ENCODE measurements at regions not wholly inside any gene's neighbourhood (a gene's known extent, or its start where the extent isn't known, plus 50 kb on each side); places are given as distances from the start of the nearest gene placed in this dataset.
"Not testable (repeated sequence)": the region's sequence is repeated elsewhere in the genome, so short reads cannot be mapped to it uniquely, and the experiment has no call there.

GRCh38 chr6:57966757-57967156 is 649.3 kb downstream of the PRIM2 start:
- TF ChIP-seq, protein P1, sequence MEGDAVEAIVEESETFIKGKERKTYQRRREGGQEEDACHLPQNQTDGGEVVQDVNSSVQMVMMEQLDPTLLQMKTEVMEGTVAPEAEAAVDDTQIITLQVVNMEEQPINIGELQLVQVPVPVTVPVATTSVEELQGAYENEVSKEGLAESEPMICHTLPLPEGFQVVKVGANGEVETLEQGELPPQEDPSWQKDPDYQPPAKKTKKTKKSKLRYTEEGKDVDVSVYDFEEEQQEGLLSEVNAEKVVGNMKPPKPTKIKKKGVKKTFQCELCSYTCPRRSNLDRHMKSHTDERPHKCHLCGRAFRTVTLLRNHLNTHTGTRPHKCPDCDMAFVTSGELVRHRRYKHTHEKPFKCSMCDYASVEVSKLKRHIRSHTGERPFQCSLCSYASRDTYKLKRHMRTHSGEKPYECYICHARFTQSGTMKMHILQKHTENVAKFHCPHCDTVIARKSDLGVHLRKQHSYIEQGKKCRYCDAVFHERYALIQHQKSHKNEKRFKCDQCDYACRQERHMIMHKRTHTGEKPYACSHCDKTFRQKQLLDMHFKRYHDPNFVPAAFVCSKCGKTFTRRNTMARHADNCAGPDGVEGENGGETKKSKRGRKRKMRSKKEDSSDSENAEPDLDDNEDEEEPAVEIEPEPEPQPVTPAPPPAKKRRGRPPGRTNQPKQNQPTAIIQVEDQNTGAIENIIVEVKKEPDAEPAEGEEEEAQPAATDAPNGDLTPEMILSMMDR (IDR thresholded peaks at IDR 0.05), result not testable (repeated sequence)
- TF ChIP-seq POLR2A (IDR thresholded peaks at IDR 0.05), result not testable (repeated sequence)

All from heart left ventricle (tissue), 13 donors.